ENCODE measurements at regions not wholly inside any gene's neighbourhood (a gene's known extent, or its start where the extent isn't known, plus 50 kb on each side); places are given as distances from the start of the nearest gene placed in this dataset.

GRCh38 chr13:84127597-84128128 is 245.4 kb upstream of the SLITRK1 start:
- Histone ChIP-seq H3K27ac (ENCODE audit: insufficient read depth, low read length) (no peak overlapping the region), H3K36me3 (ENCODE audit: control insufficient read depth, insufficient read depth, low read length) (no peaks in the 10 kb centered on the region), H3K4me1 (ENCODE audit: control insufficient read depth, extremely low read depth, insufficient read depth, low read length) (no peaks in the 10 kb centered on the region), H2AFZ (ENCODE audit: low read length) (no peak overlapping the region), H3K4me3 (replicated peaks in 1 of 4; ENCODE audit: control extremely low read depth in 1 of 4, insufficient read depth in 1 of 4, low read depth in 3 of 4, low read length in 4 of 4) (no peak overlapping the region), H3K4me2 (ENCODE audit: extremely low read depth, insufficient read depth, low read length) (no peak overlapping the region), H3K79me2 (ENCODE audit: control insufficient read depth, insufficient read depth, low read length) (no peaks in the 10 kb centered on the region), H3K9me3 (ENCODE audit: control insufficient read depth, insufficient read depth, low read depth, low read length) (no peaks in the 10 kb centered on the region), H4K20me1 (ENCODE audit: control insufficient read depth, extremely low read depth, insufficient read depth, low read length) (no peaks in the 10 kb centered on the region), H3K9ac (ENCODE audit: insufficient read depth, low read length) (no peak overlapping the region), H3K27me3 (ENCODE audit: control insufficient read depth, insufficient read depth, low read length) (no peaks in the 10 kb centered on the region)
- no peak for DNase-seq (ENCODE audit: low read depth in 2 of 2)
- TF ChIP-seq EZH2 (IDR thresholded peaks at IDR 0.05; ENCODE audit: low read length, missing control alignments) (no peak), CTCF (conservative IDR thresholded peaks at IDR 0.05 in 1 of 2, IDR thresholded peaks at IDR 0.05 in 1 of 2; ENCODE audit: low read depth in 1 of 2, low read length in 2 of 2) (no peak)

- TF ChIP-seq CTCF (conservative IDR thresholded peaks at IDR 0.05 in 1 of 2, IDR thresholded peaks at IDR 0.05 in 1 of 2; ENCODE audit: low read depth in 1 of 2, low read length in 2 of 2): no peak
- no peak for TF ChIP-seq EZH2 (IDR thresholded peaks at IDR 0.05; ENCODE audit: low read length, missing control alignments)
- no peak overlapping the region for H3K9ac ChIP-seq (ENCODE audit: insufficient read depth, low read length)
- H3K9me3 ChIP-seq (ENCODE audit: control insufficient read depth, insufficient read depth, low read depth, low read length): no peaks in the 10 kb centered on the region
- H3K4me3 ChIP-seq (replicated peaks in 1 of 4; ENCODE audit: control extremely low read depth in 1 of 4, insufficient read depth in 1 of 4, low read depth in 3 of 4, low read length in 4 of 4): no peak overlapping the region
- no peak overlapping the region for H2AFZ ChIP-seq (ENCODE audit: low read length)
- no peak overlapping the region for H3K27ac ChIP-seq (ENCODE audit: insufficient read depth, low read length)
- no peaks in the 10 kb centered on the region for H4K20me1 ChIP-seq (ENCODE audit: control insufficient read depth, extremely low read depth, insufficient read depth, low read length)
- no peaks in the 10 kb centered on the region for H3K27me3 ChIP-seq (ENCODE audit: control insufficient read depth, insufficient read depth, low read length)
- H3K36me3 ChIP-seq (ENCODE audit: control insufficient read depth, insufficient read depth, low read length): no peaks in the 10 kb centered on the region
- no peaks in the 10 kb centered on the region for H3K79me2 ChIP-seq (ENCODE audit: control insufficient read depth, insufficient read depth, low read length)
- peak in 1 of 2 donors; percentile 21 for DNase-seq (ENCODE audit: low read depth in 2 of 2)
- no peak overlapping the region for H3K4me2 ChIP-seq (ENCODE audit: extremely low read depth, insufficient read depth, low read length)
- no peaks in the 10 kb centered on the region for H3K4me1 ChIP-seq (ENCODE audit: control insufficient read depth, extremely low read depth, insufficient read depth, low read length)
Measured at GRCh38 chr13:84126671-84127171, 244.4 kb upstream of the SLITRK1 start.

- Histone ChIP-seq H3K36me3 (ENCODE audit: control insufficient read depth, insufficient read depth, low read length) (no peaks in the 10 kb centered on the region), H3K4me2 (ENCODE audit: extremely low read depth, insufficient read depth, low read length) (no peak overlapping the region), H2AFZ (ENCODE audit: low read length) (no peak overlapping the region), H3K27ac (ENCODE audit: insufficient read depth, low read length) (no peak overlapping the region), H3K4me1 (ENCODE audit: control insufficient read depth, extremely low read depth, insufficient read depth, low read length) (no peaks in the 10 kb centered on the region), H3K9me3 (ENCODE audit: control insufficient read depth, insufficient read depth, low read depth, low read length) (no peaks in the 10 kb centered on the region), H4K20me1 (ENCODE audit: control insufficient read depth, extremely low read depth, insufficient read depth, low read length) (no peaks in the 10 kb centered on the region), H3K4me3 (replicated peaks in 1 of 4; ENCODE audit: control extremely low read depth in 1 of 4, insufficient read depth in 1 of 4, low read depth in 3 of 4, low read length in 4 of 4) (no peak overlapping the region), H3K9ac (ENCODE audit: insufficient read depth, low read length) (no peak overlapping the region), H3K79me2 (ENCODE audit: control insufficient read depth, insufficient read depth, low read length) (no peaks in the 10 kb centered on the region), H3K27me3 (ENCODE audit: control insufficient read depth, insufficient read depth, low read length) (no peaks in the 10 kb centered on the region)
- DNase-seq (ENCODE audit: low read depth in 2 of 2): peak in 1 of 2 donors; percentile 12
- TF ChIP-seq EZH2 (IDR thresholded peaks at IDR 0.05; ENCODE audit: low read length, missing control alignments) (no peak), CTCF (conservative IDR thresholded peaks at IDR 0.05 in 1 of 2, IDR thresholded peaks at IDR 0.05 in 1 of 2; ENCODE audit: low read depth in 1 of 2, low read length in 2 of 2) (no peak)
Measured at GRCh38 chr13:84121456-84121855, 239.2 kb upstream of the SLITRK1 start.
